A549 (cell line): ENCODE measurements at regions not wholly inside any gene's neighbourhood (a gene's known extent, or its start where the extent isn't known, plus 50 kb on each side); places are given as distances from the start of the nearest gene placed in this dataset.

Source experiments
- ATAC-seq, 2 experiments: fragments of 200-7000 bp in 1 of 2; fragments of >200 bp in 1 of 2; cut with Nextera tagmentation in 1 of 2; cut with Tn5 transposase in 1 of 2; 3 replicates each; pipeline versions ENCODE4 v1.8.0 to v1.9.1; 2018 to 2020; ENCODE audit warnings: mild to moderate bottlenecking in 1 of 2, moderate library complexity in 1 of 2
- CTCF ChIA-PET: fragments of 300-600 bp; sonication (Branson Sonifier 250); formaldehyde crosslinking; extraction: SDS; loops from one replicate; lab custom pipeline; 2021; ENCODE audit warnings: antibody characterized with exemption, inconsistent platforms; lab: Yijun Ruan, JAX
- POLR2A ChIA-PET: fragments of 350-600 bp; formaldehyde crosslinking; extraction: SDS; loops from one replicate; lab custom pipeline; 2021; ENCODE audit warnings: antibody characterized with exemption, inconsistent platforms; lab: Yijun Ruan, JAX
- DNase-seq, 2 experiments: peaks; one replicate each; pipeline versions ENCODE4 v3.0.0 to v3.0.0-alpha.2; 2011 to 2016; ENCODE audit warnings: low read depth in 1 of 2, low spot score in 1 of 2
- FAIRE-seq: peaks from 2 replicates; lab custom pipeline; 2011; peaks lifted over from hg19 to GRCh38; lab: Jason Lieb, UNC
- H3K27ac ChIP-seq, 2 experiments: fragments of >200 bp; sonication (Bioruptor Twin); formaldehyde crosslinking; 3 replicates each; pipeline ENCODE4 v1.5.1; 2016 to 2017
- H3K4me1 ChIP-seq: fragments of >200 bp; sonication (Bioruptor Twin); formaldehyde crosslinking; 3 replicates; pipeline ENCODE4 v1.6.1; 2016
- H3K4me2 ChIP-seq: fragments of >200 bp; sonication (Bioruptor Twin); formaldehyde crosslinking; 3 replicates; pipeline ENCODE4 v1.6.1; 2016
- H3K4me3 ChIP-seq: fragments of >200 bp; sonication (Bioruptor Twin); formaldehyde crosslinking; 3 replicates; pipeline ENCODE4 v1.5.1; 2016
- H3K9me3 ChIP-seq: fragments of >200 bp; sonication (Bioruptor Twin); formaldehyde crosslinking; 3 replicates; pipeline ENCODE4 v1.6.1; 2016
- BCL3 ChIP-seq: fragments of >200 bp; sonication (Bioruptor Twin); formaldehyde crosslinking; IDR thresholded peaks from 3 replicates; pipeline ENCODE4 v1.6.1; 2016
- CBX2 ChIP-seq: fragments of 200-600 bp; sonication (generic); IDR thresholded peaks from 2 replicates; pipeline ENCODE4 v1.6.1; 2016; ENCODE audit warnings: low read depth, mild to moderate bottlenecking, borderline replicate concordance
- CHD2 ChIP-seq: fragments of 150-350 bp; IDR thresholded peaks from 2 replicates; pipeline ENCODE4 v1.6.1; 2014; ENCODE audit warnings: low read length; ENCODE audit not compliant: partially characterized antibody
- GATA3 ChIP-seq: IDR thresholded peaks from 2 replicates; pipeline ENCODE4 v1.6.1; 2012; ENCODE audit warnings: borderline replicate concordance
- HES2 ChIP-seq: fragments of >200 bp; sonication (Bioruptor Twin); formaldehyde crosslinking; IDR thresholded peaks from 2 replicates; pipeline ENCODE4 v1.6.1; 2016
- HEYL ChIP-seq: fragments of 250-450 bp; sonication (Bioruptor Pico); IDR thresholded peaks from 2 replicates; pipeline ENCODE4 v1.8.0; 2021; ENCODE audit warnings: mild to moderate bottlenecking, moderate library complexity
- HMGXB4 ChIP-seq: fragments of 250-450 bp; sonication (Bioruptor Pico); IDR thresholded peaks from 2 replicates; pipeline ENCODE4 v1.5.0; 2021; ENCODE audit warnings: mild to moderate bottlenecking, moderate library complexity, borderline replicate concordance
- HOXA7 ChIP-seq: fragments of 250-450 bp; sonication (Bioruptor Pico); IDR thresholded peaks from 2 replicates; pipeline ENCODE4 v1.5.0; 2020; ENCODE audit warnings: mild to moderate bottlenecking, moderate library complexity
- HOXB13 ChIP-seq: fragments of 250-450 bp; sonication (Bioruptor Pico); IDR thresholded peaks from 2 replicates; pipeline ENCODE4 v1.5.0; 2020; ENCODE audit warnings: low read depth, mild to moderate bottlenecking, moderate library complexity
- KDM1A ChIP-seq: fragments of 200-600 bp; sonication (generic); IDR thresholded peaks from 2 replicates; pipeline ENCODE4 v1.6.1; 2016; ENCODE audit warnings: low read depth, mild to moderate bottlenecking
- MAFK ChIP-seq: fragments of 450-650 bp; IDR thresholded peaks from 2 replicates; pipeline ENCODE4 v1.6.1; 2014; ENCODE audit not compliant: partially characterized antibody
- MAZ ChIP-seq: fragments of 150-350 bp; IDR thresholded peaks from 2 replicates; pipeline ENCODE4 v1.6.1; 2014; ENCODE audit warnings: antibody characterized with exemption, low read depth, low read length, borderline replicate concordance
- MYC ChIP-seq: IDR thresholded peaks from 2 replicates; pipeline ENCODE4 v1.6.1; 2012; ENCODE audit warnings: mild to moderate bottlenecking, inconsistent platforms, low read length, improper control_type of control experiment, borderline replicate concordance
- POLR2A ChIP-seq: IDR thresholded peaks from 2 replicates; pipeline ENCODE4 v1.6.1; 2012; ENCODE audit warnings: mild to moderate bottlenecking, low read length
- POLR2AphosphoS2 ChIP-seq: conservative IDR thresholded peaks from 2 replicates; pipeline ENCODE4 v1.6.1; 2012; ENCODE audit warnings: low read length, improper control_type of control experiment, inconsistent platforms
- REST ChIP-seq: fragments of 200-600 bp; sonication (generic); IDR thresholded peaks from 2 replicates; pipeline ENCODE4 v1.6.1; 2016; ENCODE audit warnings: antibody characterized with exemption, mild to moderate bottlenecking, moderate library complexity
- RFX5 ChIP-seq: fragments of 450-650 bp; IDR thresholded peaks from 2 replicates; pipeline ENCODE4 v1.7.1; 2014; ENCODE audit warnings: antibody characterized with exemption, mild to moderate bottlenecking, moderate library complexity
- RNF2 ChIP-seq: fragments of 200-600 bp; sonication (generic); IDR thresholded peaks from 2 replicates; pipeline ENCODE4 v1.6.1; 2016; ENCODE audit warnings: low read depth, mild to moderate bottlenecking, antibody characterized with exemption, moderate library complexity, borderline replicate concordance
- SMC3 ChIP-seq: fragments of >200 bp; sonication (Bioruptor Twin); formaldehyde crosslinking; IDR thresholded peaks from 3 replicates; pipeline ENCODE4 v1.6.1; 2018; ENCODE audit warnings: inconsistent platforms
- ZC3H11A ChIP-seq: fragments of 450-650 bp; IDR thresholded peaks from 2 replicates; pipeline ENCODE4 v1.6.1; 2014; ENCODE audit warnings: antibody characterized with exemption, mild to moderate bottlenecking
- ZFP36 ChIP-seq: fragments of 450-650 bp; IDR thresholded peaks from 2 replicates; pipeline ENCODE4 v1.6.1; 2014; ENCODE audit warnings: borderline replicate concordance; ENCODE audit not compliant: partially characterized antibody
- ZSCAN20 ChIP-seq: fragments of 250-450 bp; sonication (Bioruptor Pico); IDR thresholded peaks from 2 replicates; pipeline ENCODE4 v1.8.0; 2022; ENCODE audit warnings: mild to moderate bottlenecking, moderate library complexity
- WGBS: methylation state at CpG from one replicate; pipeline ENCODE4 v1.1.6; 2017; ENCODE audit errors: missing lambda C conversion rate; 5-methylcytosine and 5-hydroxymethylcytosine counted together

- H3K4me2 ChIP-seq = no peak overlapping the region
- CTCF ChIA-PET = interaction anchor here (1.1 to 3.7 kb wide), 2 partner anchors 26 to 103 kb away, joined by 3 to 16 read pairs; no protein-coding TSS in a partner anchor
Measured at GRCh38 chr3:124586126-124587052, 143.9 kb upstream of the UMPS start.

GRCh38 chr3:124587053-124587408 is 143.2 kb upstream of the UMPS start:
- ChIA-PET CTCF (interaction anchor here (0.6 to 3.7 kb wide), 3 partner anchors 27 to 102 kb away, joined by 3 to 16 read pairs (median 3); no protein-coding TSS in a partner anchor), POLR2A (no interaction called here)
- 76% methylated on average over 3 of the region's 3 CpGs for WGBS
- Histone ChIP-seq H3K27ac (no peak overlapping the region), H3K4me2 (no peak overlapping the region), H3K4me1 (peaks cover 3% of the 10 kb centered on the region; the same call in 1 of the 3 replicates), H3K4me3 (no peak overlapping the region), H3K9me3 (no peaks in the 10 kb centered on the region)
- DNase-seq = no peak
- no peak for ATAC-seq
- TF ChIP-seq ZFP36 = no peak
- TF ChIP-seq CHD2 = no peak
- TF ChIP-seq POLR2AphosphoS2 = no peak
- no peak for TF ChIP-seq GATA3
- no peak for TF ChIP-seq MAZ
- no peak for TF ChIP-seq MYC
- no peak for TF ChIP-seq RNF2
- TF ChIP-seq BCL3 = no peak
- no peak for TF ChIP-seq HMGXB4 (CRISPR knock-in tag)
- no peak for TF ChIP-seq HEYL
- no peak for TF ChIP-seq REST
- TF ChIP-seq MAFK = no peak
- TF ChIP-seq CBX2 = no peak
- TF ChIP-seq ZC3H11A = no peak
- TF ChIP-seq POLR2A = no peak
- no peak for TF ChIP-seq ZSCAN20 (CRISPR knock-in tag)
- TF ChIP-seq, all 56 proteins: peak for 0
- FAIRE-seq = no peak

More at GRCh38 chr3:124586126-124587052, 143.9 kb upstream of the UMPS start:
- Histone ChIP-seq H3K4me3 (no peak overlapping the region), H3K9me3 (no peaks in the 10 kb centered on the region), H3K27ac (no peak overlapping the region), H3K4me1 (peaks cover 3% of the 10 kb centered on the region; the same call in 1 of the 3 replicates)
- DNase-seq (no peak), FAIRE-seq (no peak), ATAC-seq (no peak)
- POLR2A ChIA-PET = no interaction called here
- WGBS = 80% methylated on average over 18 of the region's 21 CpGs
- no peak for TF ChIP-seq BCL3
- TF ChIP-seq KDM1A = no peak
- no peak for TF ChIP-seq MYC
- TF ChIP-seq HES2 = no peak
- no peak for TF ChIP-seq SMC3
- no peak for TF ChIP-seq RFX5
- TF ChIP-seq HOXA7 (CRISPR knock-in tag) = no peak
- TF ChIP-seq HOXB13 = no peak
